ENCODE measurements at regions not wholly inside any gene's neighbourhood (a gene's known extent, or its start where the extent isn't known, plus 50 kb on each side); places are given as distances from the start of the nearest gene placed in this dataset.

GRCh38 chr6:92369309-92369708 lies 1050.0 kb downstream of the EPHA7 start:
- no peaks in the 10 kb centered on the region for H3K4me1 ChIP-seq
- ATAC-seq (no peak), FAIRE-seq (no peak), DNase-seq (ENCODE audit: low read depth in 1 of 2, low spot score in 1 of 2) (no peak)
- no peak overlapping the region for H3K27ac ChIP-seq
- no peak overlapping the region for H3K4me2 ChIP-seq
- TF ChIP-seq EHF (CRISPR knock-in tag; IDR thresholded peaks at IDR 0.05): no peak
- no peak for TF ChIP-seq FOSL2 (IDR thresholded peaks at IDR 0.05)
- TF ChIP-seq FOSL2 (CRISPR knock-in tag; IDR thresholded peaks at IDR 0.05): no peak
- CTCF ChIA-PET: no interaction called here
- POLR2A ChIA-PET: no interaction called here
- H3K9me3 ChIP-seq: no peaks in the 10 kb centered on the region
- 4% methylated on average over 2 of the region's 2 CpGs for WGBS (ENCODE audit: missing lambda C conversion rate)
- H3K4me3 ChIP-seq: no peak overlapping the region

DNA sequence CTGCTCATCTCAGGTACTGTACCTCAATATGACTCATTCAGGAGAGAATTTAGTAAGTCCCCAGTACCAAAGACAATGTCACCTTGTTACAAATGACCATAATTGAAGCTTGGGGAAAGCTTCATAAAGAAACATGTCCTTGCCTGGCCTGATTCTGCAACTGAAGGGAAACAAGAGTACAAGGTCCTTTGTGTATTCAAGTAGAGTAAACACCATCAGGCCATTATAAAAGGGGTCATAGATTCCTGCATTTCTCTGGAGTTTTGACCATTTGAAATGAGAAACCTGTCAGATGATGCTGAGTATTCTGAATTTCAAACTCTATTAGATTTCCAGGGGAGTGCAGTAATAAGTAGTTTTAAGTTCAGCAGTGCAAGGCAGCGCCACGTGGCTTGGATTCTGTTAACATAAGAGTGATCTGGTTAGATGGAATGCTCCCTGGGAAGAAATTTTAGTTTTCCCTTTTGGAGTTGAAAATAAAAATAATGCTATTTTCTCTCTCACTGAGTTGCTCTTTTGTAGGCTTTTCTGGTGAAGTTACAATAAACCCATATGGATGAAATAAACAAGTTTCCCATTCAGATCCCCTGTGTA lies 1054.3 kb downstream of the EPHA7 start:
- H3K4me3 ChIP-seq: no peak overlapping the region
- WGBS (ENCODE audit: missing lambda C conversion rate): 3% methylated on average over 2 of the region's 2 CpGs
- no peak for DNase-seq (ENCODE audit: low read depth in 1 of 2, low spot score in 1 of 2)
- H3K9me3 ChIP-seq: no peaks in the 10 kb centered on the region
- no peak overlapping the region for H3K27ac ChIP-seq
- no peak overlapping the region for H3K4me2 ChIP-seq
- H3K4me1 ChIP-seq: no peaks in the 10 kb centered on the region
- FAIRE-seq: no peak
- POLR2A ChIA-PET: no interaction called here
- CTCF ChIA-PET: no interaction called here
- TF ChIP-seq EHMT2 (IDR thresholded peaks at IDR 0.05; ENCODE audit: low read depth): no peak
- TF ChIP-seq MAFK (IDR thresholded peaks at IDR 0.05; ENCODE audit: partially characterized antibody): no peak
- TF ChIP-seq CBX2 (IDR thresholded peaks at IDR 0.05; ENCODE audit: borderline replicate concordance, low read depth): no peak
- no peak for TF ChIP-seq CEBPB (IDR thresholded peaks at IDR 0.05)
- TF ChIP-seq BHLHE40 (IDR thresholded peaks at IDR 0.05; ENCODE audit: low read depth, low read length): no peak
- TF ChIP-seq RARB (CRISPR knock-in tag; IDR thresholded peaks at IDR 0.05): no peak
- TF ChIP-seq ZSCAN20 (CRISPR knock-in tag; IDR thresholded peaks at IDR 0.05): no peak
- no peak for TF ChIP-seq SMC3 (IDR thresholded peaks at IDR 0.05)
- TF ChIP-seq EHF (CRISPR knock-in tag; IDR thresholded peaks at IDR 0.05): no peak
- no peak for TF ChIP-seq MAZ (IDR thresholded peaks at IDR 0.05; ENCODE audit: borderline replicate concordance, low read depth, low read length)
- no peak for TF ChIP-seq HES2 (IDR thresholded peaks at IDR 0.05)
- TF ChIP-seq HOXB13 (CRISPR knock-in tag; IDR thresholded peaks at IDR 0.05; ENCODE audit: low read depth): no peak
- TF ChIP-seq, protein P1, sequence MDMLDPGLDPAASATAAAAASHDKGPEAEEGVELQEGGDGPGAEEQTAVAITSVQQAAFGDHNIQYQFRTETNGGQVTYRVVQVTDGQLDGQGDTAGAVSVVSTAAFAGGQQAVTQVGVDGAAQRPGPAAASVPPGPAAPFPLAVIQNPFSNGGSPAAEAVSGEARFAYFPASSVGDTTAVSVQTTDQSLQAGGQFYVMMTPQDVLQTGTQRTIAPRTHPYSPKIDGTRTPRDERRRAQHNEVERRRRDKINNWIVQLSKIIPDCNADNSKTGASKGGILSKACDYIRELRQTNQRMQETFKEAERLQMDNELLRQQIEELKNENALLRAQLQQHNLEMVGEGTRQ (IDR thresholded peaks at IDR 0.05): no peak
- TF ChIP-seq HOXA7 (CRISPR knock-in tag; IDR thresholded peaks at IDR 0.05): no peak
- TF ChIP-seq HDAC2 (IDR thresholded peaks at IDR 0.05): no peak
- no peak for TF ChIP-seq ESRRA (IDR thresholded peaks at IDR 0.05; ENCODE audit: borderline replicate concordance, low read length)
- ATAC-seq: no peak

DNA sequence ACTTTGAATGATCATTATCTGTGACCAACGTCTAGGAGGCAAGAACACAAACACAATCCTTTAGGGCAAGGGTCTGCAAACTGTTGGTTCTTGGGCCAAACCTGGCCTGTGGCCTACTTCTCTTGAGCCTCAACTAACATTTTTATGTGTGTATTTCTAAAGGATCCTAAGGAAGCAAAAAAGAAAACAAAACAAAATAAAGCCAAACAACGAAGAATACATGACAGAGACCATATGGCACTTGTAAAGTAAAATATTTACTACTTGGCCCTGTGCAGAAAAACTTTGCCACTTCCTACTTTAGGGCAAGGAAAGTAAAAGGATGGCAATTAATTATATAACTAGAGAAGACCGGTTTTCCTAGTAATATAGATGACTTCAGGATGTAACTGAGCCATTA lies 1056.2 kb downstream of the EPHA7 start:
- TF ChIP-seq E2F6 (IDR thresholded peaks at IDR 0.05; ENCODE audit: borderline replicate concordance, low read depth) (no peak), EHF (CRISPR knock-in tag; IDR thresholded peaks at IDR 0.05) (no peak), POLR2AphosphoS2 (conservative IDR thresholded peaks at IDR 0.05; ENCODE audit: low read length) (no peak), TFCP2L1 (CRISPR knock-in tag; IDR thresholded peaks at IDR 0.05) (no peak), ESRRA (IDR thresholded peaks at IDR 0.05; ENCODE audit: borderline replicate concordance, low read length) (no peak)
- no peak overlapping the region for H3K4me2 ChIP-seq
- FAIRE-seq (no peak), DNase-seq (ENCODE audit: low read depth in 1 of 2, low spot score in 1 of 2) (no peak), ATAC-seq (no peak)
- 10% methylated on average over 3 of the region's 3 CpGs for WGBS (ENCODE audit: missing lambda C conversion rate)
- no peak overlapping the region for H3K27ac ChIP-seq
- POLR2A ChIA-PET: no interaction called here
- CTCF ChIA-PET: no interaction called here
- no peaks in the 10 kb centered on the region for H3K4me1 ChIP-seq
- H3K9me3 ChIP-seq: no peaks in the 10 kb centered on the region
- H3K4me3 ChIP-seq: no peak overlapping the region

DNA sequence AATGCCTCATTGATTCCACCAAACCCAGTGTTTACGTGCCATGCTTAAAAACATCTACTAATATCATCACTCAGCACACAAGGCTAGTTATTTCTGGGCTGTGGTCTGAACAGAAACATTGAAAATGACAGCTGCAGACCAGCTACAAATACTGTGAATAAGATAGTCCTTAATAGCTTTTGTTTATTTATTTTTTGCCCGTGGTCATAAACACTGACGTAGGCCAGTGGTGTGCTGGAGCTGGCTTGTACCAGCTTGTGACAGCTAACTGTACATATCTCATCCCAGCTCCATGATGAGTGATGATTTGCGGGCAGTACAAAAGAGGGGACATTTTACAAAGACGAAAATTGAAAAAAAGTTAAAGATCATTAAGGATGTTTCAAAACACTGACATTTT lies 1057.0 kb downstream of the EPHA7 start:
- H3K4me3 ChIP-seq: no peak overlapping the region
- DNase-seq (ENCODE audit: low read depth in 1 of 2, low spot score in 1 of 2): no peak
- no peak overlapping the region for H3K4me2 ChIP-seq
- H3K9me3 ChIP-seq: no peaks in the 10 kb centered on the region
- H3K27ac ChIP-seq: no peak overlapping the region
- no peak for FAIRE-seq
- ChIA-PET CTCF (no interaction called here), POLR2A (no interaction called here)
- ATAC-seq: no peak
- TF ChIP-seq EHMT2 (IDR thresholded peaks at IDR 0.05; ENCODE audit: low read depth) (no peak), RFX5 (IDR thresholded peaks at IDR 0.05) (no peak), ZNF302 (CRISPR knock-in tag; IDR thresholded peaks at IDR 0.05) (no peak)
- TF ChIP-seq, protein P2, sequence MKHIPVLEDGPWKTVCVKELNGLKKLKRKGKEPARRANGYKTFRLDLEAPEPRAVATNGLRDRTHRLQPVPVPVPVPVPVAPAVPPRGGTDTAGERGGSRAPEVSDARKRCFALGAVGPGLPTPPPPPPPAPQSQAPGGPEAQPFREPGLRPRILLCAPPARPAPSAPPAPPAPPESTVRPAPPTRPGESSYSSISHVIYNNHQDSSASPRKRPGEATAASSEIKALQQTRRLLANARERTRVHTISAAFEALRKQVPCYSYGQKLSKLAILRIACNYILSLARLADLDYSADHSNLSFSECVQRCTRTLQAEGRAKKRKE (CRISPR knock-in tag; IDR thresholded peaks at IDR 0.05; ENCODE audit: low read depth): no peak
- no peaks in the 10 kb centered on the region for H3K4me1 ChIP-seq
- WGBS (ENCODE audit: missing lambda C conversion rate): 35% methylated on average over 5 of the region's 5 CpGs
